NB4 (cell line): ENCODE measurements at regions not wholly inside any gene's neighbourhood (a gene's known extent, or its start where the extent isn't known, plus 50 kb on each side); places are given as distances from the start of the nearest gene placed in this dataset.

ENCODE experiments used
- DNase-seq: peaks from one replicate; pipeline ENCODE4 v3.0.0; 2010; ENCODE audit warnings: low read depth
- H3K4me3 ChIP-seq: one replicate; pipeline ENCODE4 v1.5.1; 2011; ENCODE audit warnings: mild to moderate bottlenecking, low read depth, low read length, moderate library complexity
- CTCF ChIP-seq: IDR thresholded peaks from one replicate; pipeline ENCODE4 v1.5.1; 2012; ENCODE audit warnings: low read depth, low read length
- MAX ChIP-seq: IDR thresholded peaks from 2 replicates; pipeline ENCODE4 v1.6.1; 2011; ENCODE audit warnings: low read depth, low read length
- MYC ChIP-seq: IDR thresholded peaks from 2 replicates; pipeline ENCODE4 v1.6.1; 2011; ENCODE audit warnings: low read depth, low read length
- POLR2A ChIP-seq: IDR thresholded peaks from 2 replicates; pipeline ENCODE4 v1.6.1; 2011; ENCODE audit warnings: mild to moderate bottlenecking; ENCODE audit not compliant: insufficient read length; ENCODE audit errors: extremely low read depth

DNA sequence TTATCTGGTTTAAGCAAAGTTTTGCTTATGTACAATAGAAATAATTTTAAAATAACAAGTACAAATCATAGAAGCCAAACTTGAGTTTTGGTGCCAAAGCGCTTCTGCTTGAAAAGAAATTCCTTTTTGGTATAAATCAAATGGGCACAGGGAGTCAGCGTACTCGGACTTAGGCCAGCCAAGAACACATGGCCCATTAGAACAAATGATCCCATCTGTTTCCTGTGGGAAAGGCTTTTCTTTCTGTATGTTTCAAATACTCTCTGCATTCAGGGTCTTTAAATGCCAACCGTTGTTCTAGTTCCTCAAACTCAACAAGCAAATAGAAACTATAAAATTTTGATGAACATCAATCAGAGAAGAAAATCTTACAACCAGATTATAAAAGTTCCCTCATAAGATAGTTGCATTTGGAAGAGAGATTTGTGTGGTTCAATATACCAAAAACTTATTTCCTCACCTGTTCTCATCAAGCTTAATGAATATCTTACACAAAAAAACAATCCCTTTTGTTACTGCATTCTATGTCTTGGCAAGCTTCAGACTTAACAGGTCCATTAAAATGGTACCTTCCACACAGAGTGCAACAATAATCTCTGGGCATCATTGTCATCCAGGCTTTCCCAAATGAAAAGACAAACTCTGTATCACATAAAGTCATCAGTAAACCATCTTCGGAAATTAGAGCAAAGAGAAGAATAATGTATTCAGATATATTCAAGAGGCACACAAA, 739.8 kb upstream of the API5 start:
- TF ChIP-seq CTCF = no peak
- TF ChIP-seq MYC = no peak
- no peak for TF ChIP-seq MAX
- TF ChIP-seq POLR2A = no peak
- DNase-seq = no peak
- H3K4me3 ChIP-seq = no peak overlapping the region

GRCh38 chr11:42576318-42576717, 735.5 kb upstream of the API5 start:
- DNase-seq = no peak
- no peak for TF ChIP-seq MYC
- TF ChIP-seq CTCF = no peak
- no peak for TF ChIP-seq MAX
- TF ChIP-seq POLR2A = no peak
- H3K4me3 ChIP-seq = no peak overlapping the region

GRCh38 chr11:42589286-42589685, 722.5 kb upstream of the API5 start:
- no peak for TF ChIP-seq POLR2A
- TF ChIP-seq CTCF = no peak
- TF ChIP-seq MYC = no peak
- no peak for TF ChIP-seq MAX
- no peak for DNase-seq
- no peak overlapping the region for H3K4me3 ChIP-seq

DNA sequence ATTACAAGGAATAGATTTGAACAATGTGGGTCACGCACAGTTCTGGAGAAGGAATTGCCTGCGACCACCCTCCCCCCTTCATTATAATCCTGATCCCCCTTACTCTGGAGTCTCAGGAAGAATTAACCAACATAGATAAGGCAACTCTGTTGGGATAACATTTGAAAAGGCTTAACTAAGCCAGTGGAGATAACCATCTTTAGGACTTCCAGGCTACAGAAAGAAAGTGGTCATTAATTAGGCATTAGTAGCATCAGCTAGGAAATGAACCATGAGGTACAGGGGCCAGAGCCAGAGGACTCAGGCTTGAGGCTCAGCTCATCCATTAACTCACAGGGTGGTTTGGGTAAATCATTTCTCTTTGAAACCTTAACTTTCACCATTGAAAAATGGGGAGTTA, 720.0 kb upstream of the API5 start:
- TF ChIP-seq MYC (no peak), POLR2A (no peak), CTCF (no peak), MAX (no peak)
- H3K4me3 ChIP-seq = no peak overlapping the region
- DNase-seq = no peak

GRCh38 chr11:42593441-42593840, 718.4 kb upstream of the API5 start:
- TF ChIP-seq CTCF (no peak), MYC (no peak), POLR2A (no peak), MAX (no peak)

GRCh38 chr11:42595876-42596275, 715.9 kb upstream of the API5 start:
- no peak for TF ChIP-seq CTCF
- TF ChIP-seq MYC = no peak
- TF ChIP-seq POLR2A = no peak
- TF ChIP-seq MAX = no peak
- DNase-seq = no peak
- no peak overlapping the region for H3K4me3 ChIP-seq

More at GRCh38 chr11:42593441-42593840, 718.4 kb upstream of the API5 start:
- no peak for DNase-seq
- H3K4me3 ChIP-seq = no peak overlapping the region
